ENCODE measurements at regions not wholly inside any gene's neighbourhood (a gene's known extent, or its start where the extent isn't known, plus 50 kb on each side); places are given as distances from the start of the nearest gene placed in this dataset.

GRCh38 chr4:136007991-136008390 lies 1524.3 kb downstream of the PCDH18 start:
- TF ChIP-seq CTCF (IDR thresholded peaks at IDR 0.05; ENCODE audit: low read depth, low read length, poor library complexity, severe bottlenecking) (no peak), EZH2phosphoT487 (IDR thresholded peaks at IDR 0.05; ENCODE audit: borderline replicate concordance, low read length) (no peak)
